T-helper 1 cell (primary cell): ENCODE measurements at regions not wholly inside any gene's neighbourhood (a gene's known extent, or its start where the extent isn't known, plus 50 kb on each side); places are given as distances from the start of the nearest gene placed in this dataset.
A peak's percentile ranks its signal among the peaks of the same experiment; 100 is the strongest.
"Not testable (repeated sequence)": the region's sequence is repeated elsewhere in the genome, so short reads cannot be mapped to it uniquely, and the experiment has no call there.

Source experiments
- DNase-seq, 5 donors: peaks; one replicate each; pipeline ENCODE4 v3.0.0-alpha.2; 2012 to 2020

- no peak for DNase-seq
Measured at GRCh38 chr2:105691947-105692390, 52.7 kb upstream of the NCK2 start.

DNA sequence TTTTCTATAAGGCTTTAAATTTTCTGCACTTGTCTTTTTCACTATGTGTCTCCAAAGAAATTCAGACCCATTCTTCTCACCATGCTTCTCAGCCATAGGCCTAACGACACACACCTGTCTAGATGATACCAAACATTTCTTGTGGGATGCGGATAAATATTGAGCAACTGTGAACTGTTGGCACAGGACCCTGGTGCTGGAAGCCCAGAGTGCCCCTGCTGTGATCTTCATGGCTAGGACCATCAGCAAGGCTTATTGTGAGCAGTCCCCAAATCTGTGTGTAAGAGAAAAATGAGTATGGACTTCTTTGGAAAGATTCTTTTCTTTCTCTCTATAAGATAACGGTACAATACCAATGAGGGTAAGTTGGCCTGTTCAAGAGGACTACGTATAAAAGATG is 54.1 kb upstream of the NCK2 start:
- no peak for DNase-seq

GRCh38 chr2:105689484-105689883 is 55.2 kb upstream of the NCK2 start:
- DNase-seq = no peak

- no peak for DNase-seq
Measured at GRCh38 chr2:105688946-105689345, 55.8 kb upstream of the NCK2 start.

DNA sequence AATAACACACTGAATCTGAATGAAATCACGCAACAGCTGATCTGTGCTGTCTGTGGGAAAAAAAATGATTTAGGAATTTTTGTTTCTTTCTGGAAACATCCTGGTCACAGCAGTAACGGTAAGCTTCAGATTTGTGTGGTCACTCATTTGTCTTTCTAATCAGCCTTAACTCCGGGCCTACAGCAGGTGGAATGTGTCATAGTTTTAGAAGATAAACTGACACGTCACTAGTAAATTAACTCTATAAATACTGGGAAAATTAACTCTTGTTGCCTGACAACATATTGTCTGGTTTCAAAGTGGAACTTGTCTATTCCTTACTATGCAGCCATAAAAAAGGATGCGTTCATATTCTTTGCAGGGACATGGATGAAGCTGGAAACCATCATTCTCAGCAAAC is 58.1 kb upstream of the NCK2 start:
- no peak for DNase-seq

DNA sequence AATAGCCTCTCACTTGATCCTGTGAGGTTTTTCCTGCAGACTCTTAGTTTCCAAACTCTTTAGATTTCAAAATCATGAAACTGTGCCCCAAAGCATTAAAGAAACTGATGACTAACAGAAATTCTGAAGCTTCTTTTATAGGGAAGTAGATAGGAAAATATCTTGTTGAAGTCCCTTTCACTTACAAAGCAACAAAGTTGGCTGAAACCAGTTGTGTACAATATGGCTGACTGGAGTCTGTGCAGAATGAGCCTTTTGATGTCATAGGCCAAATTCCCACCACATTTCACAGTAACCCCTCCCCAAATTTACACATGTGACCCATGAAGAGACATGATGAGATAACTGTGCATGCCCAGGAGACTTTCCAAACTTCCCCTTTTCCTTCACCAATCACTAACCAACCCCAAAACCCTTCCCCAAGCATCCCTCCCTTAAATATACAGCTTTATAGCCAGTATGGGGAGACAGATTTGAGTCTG is 61.7 kb upstream of the NCK2 start:
- no peak for DNase-seq

- no peak for DNase-seq
Measured at GRCh38 chr2:105682401-105682800, 62.3 kb upstream of the NCK2 start.

DNA sequence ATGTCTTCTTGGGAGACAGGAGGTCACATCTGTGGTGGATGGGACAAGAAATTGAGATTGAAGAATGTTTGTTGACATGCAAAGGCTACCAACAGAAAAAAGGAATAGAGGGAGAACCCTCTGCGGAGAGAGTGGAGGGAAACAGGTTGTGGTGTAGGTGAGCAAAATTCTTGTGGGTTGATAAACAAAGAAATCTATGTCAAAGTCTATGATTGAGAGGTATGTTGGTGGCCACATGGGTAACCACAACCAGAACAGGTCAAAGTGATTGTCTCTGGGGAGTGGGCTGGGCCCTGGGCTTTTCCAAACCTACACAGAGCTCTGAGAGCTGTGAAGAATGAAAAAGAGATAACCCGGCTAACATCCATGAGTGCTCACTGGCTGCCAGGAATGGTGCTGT is 62.8 kb upstream of the NCK2 start:
- DNase-seq = no peak

DNA sequence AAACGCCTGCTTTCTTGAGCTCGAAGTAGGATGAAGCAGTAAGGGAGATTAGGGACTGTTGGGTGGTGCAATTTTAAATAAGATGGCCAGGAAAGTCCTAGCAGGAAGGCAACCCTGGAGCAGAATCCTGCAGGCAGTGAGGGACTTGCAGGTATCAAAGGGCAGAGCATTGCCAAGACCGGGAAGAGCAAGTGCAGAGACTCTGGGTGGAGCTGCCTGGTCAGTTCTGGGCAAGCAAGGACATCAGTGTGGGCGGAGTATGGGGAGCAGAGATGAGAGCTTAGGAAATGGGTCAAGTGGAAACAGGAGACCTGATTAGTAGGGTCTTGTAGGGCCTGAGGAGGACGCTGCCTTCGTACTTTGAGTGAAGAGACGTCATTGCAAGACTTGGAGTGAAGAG is 64.4 kb upstream of the NCK2 start:
- no peak for DNase-seq

DNA sequence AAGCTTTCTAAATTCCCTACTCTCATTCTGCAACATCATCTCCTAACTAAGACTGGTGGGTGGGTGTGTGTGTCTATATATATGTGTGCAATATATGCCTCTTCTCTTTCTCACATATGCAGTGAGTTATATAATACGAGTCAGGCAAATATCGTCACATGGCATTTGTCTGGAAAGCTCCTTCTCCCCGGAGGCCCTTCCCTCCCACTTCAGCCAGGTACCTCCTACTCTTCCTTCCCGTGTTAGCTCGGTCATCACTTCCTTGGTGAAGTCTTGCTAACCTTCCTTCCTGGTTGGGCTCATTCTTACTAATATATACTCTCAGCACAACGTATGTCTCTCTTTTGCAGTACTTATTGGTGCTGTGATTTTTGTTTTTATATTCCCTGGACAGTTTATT is 66.4 kb upstream of the NCK2 start:
- peak in 1 of 5 donors; percentile 4 for DNase-seq

- DNase-seq = no peak
Measured at GRCh38 chr2:105677901-105678300, 66.8 kb upstream of the NCK2 start.

GRCh38 chr2:105675841-105676240 is 68.9 kb upstream of the NCK2 start:
- no peak for DNase-seq

- DNase-seq = peak in 1 of 5 donors; percentile 55
Measured at GRCh38 chr2:105674859-105675541, 69.7 kb upstream of the NCK2 start.

- DNase-seq = no peak
Measured at GRCh38 chr2:105674401-105674800, 70.3 kb upstream of the NCK2 start.

GRCh38 chr2:105671156-105671555 is 73.6 kb upstream of the NCK2 start:
- no peak for DNase-seq

GRCh38 chr2:105669384-105669891 is 75.3 kb upstream of the NCK2 start:
- DNase-seq = no peak

DNA sequence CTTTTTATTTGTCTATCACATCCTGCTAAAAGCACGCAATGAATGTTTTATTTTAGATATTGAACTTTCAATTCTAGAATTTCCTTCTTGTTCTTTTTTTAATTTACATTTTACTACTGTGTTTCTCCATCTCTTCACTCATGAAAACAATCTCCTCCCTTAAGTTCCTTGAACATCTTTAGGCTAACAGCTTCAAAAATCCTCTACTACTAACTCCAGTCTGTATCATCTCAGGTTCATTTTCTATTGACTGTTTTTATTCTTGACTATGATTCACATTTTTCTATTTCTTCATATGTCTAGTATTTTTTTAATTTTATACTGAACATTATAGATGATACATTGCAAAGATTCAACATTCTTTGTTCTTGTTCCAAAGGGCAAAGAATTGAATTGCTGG is 79.2 kb upstream of the NCK2 start:
- no peak for DNase-seq

DNA sequence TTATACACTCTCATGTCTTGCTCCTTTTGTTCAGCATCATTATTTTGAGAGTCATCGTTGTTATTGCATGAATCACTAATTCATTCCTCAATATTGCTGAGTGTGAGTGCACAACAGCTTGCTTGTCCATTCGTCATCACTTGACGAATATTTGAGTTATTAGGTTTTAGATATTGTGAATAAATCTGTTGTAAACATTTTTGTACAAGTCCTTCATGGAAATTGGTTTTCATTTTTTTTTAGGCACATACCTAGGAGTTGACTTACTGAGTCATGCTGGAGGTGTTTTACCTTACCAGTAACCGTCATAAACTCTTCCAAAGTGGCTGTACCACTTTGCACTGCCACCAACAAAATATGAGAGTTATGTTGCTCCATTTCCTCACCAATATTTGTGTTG is 84.2 kb upstream of the NCK2 start:
- no peak for DNase-seq

DNA sequence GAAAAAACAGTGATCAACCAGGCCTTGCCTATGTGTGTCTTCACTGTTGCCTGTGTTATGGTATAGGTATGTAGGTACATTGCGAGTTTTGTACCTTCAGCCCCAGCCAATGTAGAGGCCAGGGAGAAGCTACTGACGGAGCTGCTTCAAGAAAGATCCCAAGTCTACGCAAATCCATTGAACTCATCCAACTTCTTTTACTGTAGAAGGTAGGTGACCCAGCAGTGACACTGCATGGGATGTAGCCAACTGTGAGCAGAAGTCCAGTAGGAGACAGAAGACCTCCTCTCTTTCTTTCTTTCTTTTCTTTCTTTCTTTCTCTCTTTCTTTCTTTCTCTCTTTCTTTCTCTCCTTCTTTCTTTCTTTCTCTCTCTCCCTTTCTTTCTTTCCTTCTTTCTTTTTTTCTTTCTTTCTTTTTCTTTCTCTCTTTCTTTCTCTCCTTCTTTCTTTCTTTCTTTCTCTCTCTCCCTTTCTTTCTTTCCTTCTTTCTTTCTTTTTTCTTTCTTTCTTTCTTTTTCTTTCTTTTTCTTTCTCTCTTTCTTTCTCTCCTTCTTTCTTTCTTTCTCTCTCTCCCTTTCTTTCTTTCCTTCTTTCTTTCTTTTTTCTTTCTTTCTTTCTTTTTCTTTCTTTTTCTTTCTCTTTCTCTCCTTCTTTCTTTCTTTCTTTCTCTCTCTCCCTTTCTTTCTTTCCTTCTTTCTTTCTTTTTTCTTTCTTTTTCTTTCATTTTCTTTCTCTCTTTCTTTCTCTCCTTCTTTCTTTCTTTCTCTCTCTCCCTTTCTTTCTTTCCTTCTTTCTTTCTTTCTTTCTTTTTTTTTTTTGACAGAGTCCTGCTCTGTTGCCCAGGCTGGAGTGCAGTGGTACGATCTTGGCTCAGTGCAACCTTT is 88.7 kb upstream of the NCK2 start:
- DNase-seq = not testable (repeated sequence)

GRCh38 chr2:105655244-105655643 is 89.5 kb upstream of the NCK2 start:
- DNase-seq = no peak

GRCh38 chr2:105654474-105655004 is 90.2 kb upstream of the NCK2 start:
- no peak for DNase-seq

DNA sequence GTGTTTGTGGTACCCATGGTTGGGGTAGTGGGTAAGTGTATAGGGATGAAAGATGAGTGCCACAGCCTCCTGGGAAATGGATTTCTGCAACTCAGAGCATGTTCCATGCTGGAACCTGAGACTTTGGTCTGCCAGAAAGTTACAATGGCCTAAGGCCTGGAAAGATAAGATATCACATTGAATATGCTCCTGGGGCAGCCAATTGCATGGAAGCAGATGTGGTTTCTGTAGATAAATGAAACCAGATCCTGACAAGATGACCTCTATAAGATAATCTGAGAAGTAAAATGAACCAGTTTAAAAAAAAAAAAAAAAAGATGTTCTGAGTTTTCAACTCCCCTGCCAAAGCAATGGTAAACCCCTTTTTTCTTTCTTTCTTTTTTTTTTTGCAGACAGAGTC is 91.4 kb upstream of the NCK2 start:
- DNase-seq = no peak

GRCh38 chr2:105652014-105652796 is 92.5 kb upstream of the NCK2 start:
- no peak for DNase-seq
